HCT116 (cell line): ENCODE measurements at regions not wholly inside any gene's neighbourhood (a gene's known extent, or its start where the extent isn't known, plus 50 kb on each side); places are given as distances from the start of the nearest gene placed in this dataset.

Experiments used
- ATAC-seq: fragments of 200-7000 bp; cut with Tn5 transposase; 2 replicates; pipeline ENCODE4 v1.9.1; 2020; ENCODE audit warnings: mild to moderate bottlenecking, moderate library complexity
- BruUV-seq: library from RNA; stranded (reverse); fragments of 400-500 nt; replicated peaks from 2 replicates; lab custom pipeline; 2021; lab: Mats Ljungman, UMichigan
- CTCF ChIA-PET: fragments of 300-600 bp; sonication (Branson Sonifier 250); formaldehyde crosslinking; loops from one replicate; lab custom pipeline; 2021; ENCODE audit warnings: antibody characterized with exemption; lab: Charles Lee
- POLR2A ChIA-PET: fragments of 300-600, 350-600 bp; sonication (Branson Sonifier 250); formaldehyde crosslinking; loops from one replicate; lab custom pipeline; 2021; ENCODE audit warnings: antibody characterized with exemption; lab: Charles Lee
- RAD21 ChIA-PET, 2 experiments: fragments of 300-600 bp; sonication (Branson Sonifier 250); formaldehyde crosslinking; loops; one replicate each; lab custom pipeline; 2023; ENCODE audit warnings: low total read pairs in 2 of 2; ENCODE audit not compliant: uncharacterized antibody in 2 of 2, unreplicated experiment in 2 of 2, low non-redundant PET in 1 of 2; lab: Charles Lee
- DNase-seq: peaks from one replicate; pipeline ENCODE4 v3.0.0-alpha.2; 2010; ENCODE audit warnings: low read depth, low spot score
- H2AFZ ChIP-seq: fragments of 200-600 bp; shearing (Covaris generic), sonication (generic); 2 replicates; pipeline ENCODE4 v1.6.1; 2017; ENCODE audit warnings: low read depth, mixed run types, mixed read lengths, antibody characterized with exemption, low read length; ENCODE audit not compliant: poor library complexity, severe bottlenecking
- H3K27ac ChIP-seq: 2 replicates; pipeline ENCODE4 v1.5.1; 2012; ENCODE audit warnings: low read depth, low read length
- H3K27me3 ChIP-seq: fragments of 200-600 bp; sonication (generic); 2 replicates; pipeline ENCODE4 v1.6.1; 2016; ENCODE audit warnings: mixed run types, low read length, mixed read lengths; ENCODE audit not compliant: insufficient read depth
- H3K36me3 ChIP-seq, 2 experiments: fragments of 200-500 bp in 1 of 2; fragments of 200-600 bp in 1 of 2; sonication (Bioruptor generic) in 1 of 2; sonication (generic) in 1 of 2; 2 replicates each; pipeline versions ENCODE4 v1.5.1 to v1.6.1; 2014 to 2016; ENCODE audit warnings: low read length in 2 of 2, inconsistent platforms in 1 of 2, mixed read lengths in 1 of 2, mixed run types in 1 of 2; ENCODE audit not compliant: insufficient read depth in 2 of 2, control insufficient read depth in 1 of 2
- H3K4me1 ChIP-seq, 2 experiments: fragments of 200-600 bp in 1 of 2; sonication (generic) in 1 of 2; 2 replicates each; pipeline versions ENCODE4 v1.5.1 to v1.6.1; 2012 to 2017; ENCODE audit warnings: low read length in 2 of 2, inconsistent platforms in 1 of 2, mild to moderate bottlenecking in 1 of 2, mixed read lengths in 1 of 2, mixed run types in 1 of 2, moderate library complexity in 1 of 2; ENCODE audit not compliant: insufficient read depth in 2 of 2, control insufficient read depth in 1 of 2
- H3K4me2 ChIP-seq: fragments of 200-600 bp; sonication (generic); 2 replicates; pipeline ENCODE4 v1.6.1; 2017; ENCODE audit warnings: mixed run types, low read length, mixed read lengths
- H3K4me3 ChIP-seq, 2 experiments: fragments of 200-600 bp in 1 of 2; sonication (generic) in 1 of 2; replicated peaks in 1 of 2; 2 replicates each; pipeline ENCODE4 v1.5.1; 2011 to 2016; ENCODE audit warnings: low read length in 2 of 2, control low read depth in 1 of 2, low read depth in 1 of 2, mild to moderate bottlenecking in 1 of 2, mixed read lengths in 1 of 2, mixed run types in 1 of 2
- H3K79me2 ChIP-seq: fragments of 200-600 bp; sonication (generic); 2 replicates; pipeline ENCODE4 v1.6.1; 2017; ENCODE audit warnings: mild to moderate bottlenecking, mixed run types, low read length, moderate library complexity, mixed read lengths; ENCODE audit not compliant: insufficient read depth
- H3K9ac ChIP-seq: fragments of 200-600 bp; sonication (generic); 2 replicates; pipeline ENCODE4 v1.6.1; 2016; ENCODE audit warnings: low read length, mixed read lengths
- H3K9me2 ChIP-seq: fragments of 200-600 bp; sonication (generic), shearing (Covaris generic); 2 replicates; pipeline ENCODE4 v1.6.1; 2017; ENCODE audit warnings: mixed run types, mild to moderate bottlenecking, moderate library complexity; ENCODE audit not compliant: insufficient read depth
- H3K9me3 ChIP-seq, 2 experiments: fragments of 200-500 bp in 1 of 2; fragments of 200-600 bp in 1 of 2; sonication (Bioruptor generic) in 1 of 2; sonication (generic) in 1 of 2; 2 replicates each; pipeline ENCODE4 v1.6.1; 2014 to 2017; ENCODE audit warnings: low read length in 2 of 2, mixed read lengths in 2 of 2, inconsistent platforms in 1 of 2, low read depth in 1 of 2, mild to moderate bottlenecking in 1 of 2, mixed run types in 1 of 2, moderate library complexity in 1 of 2; ENCODE audit not compliant: control insufficient read depth in 1 of 2, insufficient read depth in 1 of 2
- H4K20me1 ChIP-seq: fragments of 200-600 bp; sonication (generic), shearing (Covaris generic); 2 replicates; pipeline ENCODE4 v1.6.1; 2017; ENCODE audit warnings: mixed run types, mild to moderate bottlenecking, moderate library complexity; ENCODE audit not compliant: insufficient read depth
- CBX3 ChIP-seq: IDR thresholded peaks from 2 replicates; pipeline ENCODE4 v1.6.1; 2012; ENCODE audit warnings: low read depth
- CEBPB ChIP-seq: IDR thresholded peaks from 2 replicates; pipeline ENCODE4 v1.6.1; 2012; ENCODE audit warnings: low read depth
- EGR1 ChIP-seq: IDR thresholded peaks from 2 replicates; pipeline ENCODE4 v1.6.1; 2012; ENCODE audit warnings: low read depth
- ELF1 ChIP-seq: IDR thresholded peaks from 2 replicates; pipeline ENCODE4 v1.6.1; 2012; ENCODE audit warnings: low read depth, borderline replicate concordance
- EZH2 ChIP-seq: fragments of 200-600 bp; sonication (generic); IDR thresholded peaks from 2 replicates; pipeline ENCODE4 v1.6.1; 2017; ENCODE audit warnings: antibody characterized with exemption, mixed run types
- EZH2phosphoT487 ChIP-seq: fragments of 200-600 bp; IDR thresholded peaks from 2 replicates; pipeline ENCODE4 v1.6.1; 2018; ENCODE audit warnings: antibody characterized with exemption, borderline replicate concordance
- FOSL1 ChIP-seq: IDR thresholded peaks from 2 replicates; pipeline ENCODE4 v1.6.1; 2012; ENCODE audit warnings: low read depth
- JUND ChIP-seq: IDR thresholded peaks from 2 replicates; pipeline ENCODE4 v1.6.1; 2012
- POLR2A ChIP-seq: IDR thresholded peaks from 2 replicates; pipeline ENCODE4 v1.7.0; 2011; ENCODE audit warnings: borderline replicate concordance; ENCODE audit not compliant: insufficient read depth, insufficient read length; ENCODE audit errors: extremely low read depth
- POLR2AphosphoS5 ChIP-seq: IDR thresholded peaks from 2 replicates; pipeline ENCODE4 v1.6.1; 2011; ENCODE audit warnings: mild to moderate bottlenecking, low read depth, low read length, moderate library complexity
- RAD21 ChIP-seq: IDR thresholded peaks from 2 replicates; pipeline ENCODE4 v1.6.1; 2012; ENCODE audit warnings: low read depth, mild to moderate bottlenecking
- SIN3A ChIP-seq: IDR thresholded peaks from 2 replicates; pipeline ENCODE4 v1.6.1; 2012; ENCODE audit warnings: low read depth
- SP1 ChIP-seq: IDR thresholded peaks from 2 replicates; pipeline ENCODE4 v1.6.1; 2012; ENCODE audit warnings: low read depth
- SRF ChIP-seq: IDR thresholded peaks from 2 replicates; pipeline ENCODE4 v1.6.1; 2012; ENCODE audit warnings: low read depth
- TCF7L2 ChIP-seq: IDR thresholded peaks from 2 replicates; pipeline ENCODE4 v1.7.0; 2011; ENCODE audit warnings: borderline replicate concordance, inconsistent platforms; ENCODE audit not compliant: insufficient read depth, insufficient read length; ENCODE audit errors: extremely low read depth
- YY1 ChIP-seq: IDR thresholded peaks from 2 replicates; pipeline ENCODE4 v1.6.1; 2011; ENCODE audit warnings: low read length, low read depth, moderate library complexity, mild to moderate bottlenecking; ENCODE audit not compliant: insufficient replicate concordance; ENCODE audit errors: extremely low read depth
- ZFX ChIP-seq: fragments of 450-650 bp; IDR thresholded peaks from 2 replicates; pipeline ENCODE4 v1.6.1; 2017
- intact Hi-C: fragments of 100-400 bp; cut with micrococcal nuclease; formaldehyde crosslinking; loops from 2 replicates; pipeline ENCODE4 v1.10.0; 2022
- TF ChIP-seq, protein P1 (sequence below): IDR thresholded peaks from 2 replicates; pipeline ENCODE4 v1.6.1; 2012; ENCODE audit warnings: low read depth

GRCh38 chr1:229047161-229047839, 223.6 kb upstream of the RAB4A start:
- H3K9ac ChIP-seq = no peak overlapping the region
- H3K4me3 ChIP-seq = no peak overlapping the region
- ATAC-seq = no peak
- TF ChIP-seq POLR2A = no peak
- no peak for TF ChIP-seq TCF7L2
- no peak for TF ChIP-seq POLR2AphosphoS5
- TF ChIP-seq, all 23 proteins: peak for 0
- Histone ChIP-seq H2AFZ (no peak overlapping the region), H3K79me2 (no peaks in the 10 kb centered on the region), H3K9me3 (no peaks in the 10 kb centered on the region), H3K36me3 (no peaks in the 10 kb centered on the region), H3K4me1 (no peaks in the 10 kb centered on the region), H3K27me3 (peaks cover 30% of the 10 kb centered on the region), H3K27ac (no peak overlapping the region), H3K9me2 (no peaks in the 10 kb centered on the region), H4K20me1 (no peaks in the 10 kb centered on the region), H3K4me2 (no peak overlapping the region)
- ChIA-PET POLR2A (no interaction called here), RAD21 (no interaction called here), CTCF (no interaction called here)
- no peak for DNase-seq
- intact Hi-C loops = no loop called here
- no TSS peak for BruUV-seq

GRCh38 chr1:229047840-229048620, 222.9 kb upstream of the RAB4A start:
- no peak overlapping the region for H3K4me3 ChIP-seq
- ATAC-seq = no peak
- ChIA-PET CTCF (no interaction called here), RAD21 (no interaction called here), POLR2A (no interaction called here)
- H3K9me2 ChIP-seq = no peaks in the 10 kb centered on the region
- no peaks in the 10 kb centered on the region for H3K4me1 ChIP-seq
- no peak overlapping the region for H3K4me2 ChIP-seq
- no peak for DNase-seq
- H3K9ac ChIP-seq = no peak overlapping the region
- peaks cover 23% of the 10 kb centered on the region for H3K27me3 ChIP-seq
- no peak overlapping the region for H3K27ac ChIP-seq
- intact Hi-C loops = no loop called here
- BruUV-seq = no TSS peak
- H4K20me1 ChIP-seq = no peaks in the 10 kb centered on the region
- no peaks in the 10 kb centered on the region for H3K36me3 ChIP-seq
- no peaks in the 10 kb centered on the region for H3K9me3 ChIP-seq
- no peak overlapping the region for H2AFZ ChIP-seq
- H3K79me2 ChIP-seq = no peaks in the 10 kb centered on the region
- TF ChIP-seq POLR2AphosphoS5 (no peak), TCF7L2 (no peak), ELF1 (no peak), SRF (no peak), YY1 (no peak), RAD21 (no peak), SIN3A (no peak), ZFX (no peak), EZH2 (no peak), EZH2phosphoT487 (no peak), SP1 (no peak), FOSL1 (no peak), POLR2A (no peak), JUND (no peak), CEBPB (no peak), CBX3 (no peak), EGR1 (no peak)
- TF ChIP-seq, protein P1, sequence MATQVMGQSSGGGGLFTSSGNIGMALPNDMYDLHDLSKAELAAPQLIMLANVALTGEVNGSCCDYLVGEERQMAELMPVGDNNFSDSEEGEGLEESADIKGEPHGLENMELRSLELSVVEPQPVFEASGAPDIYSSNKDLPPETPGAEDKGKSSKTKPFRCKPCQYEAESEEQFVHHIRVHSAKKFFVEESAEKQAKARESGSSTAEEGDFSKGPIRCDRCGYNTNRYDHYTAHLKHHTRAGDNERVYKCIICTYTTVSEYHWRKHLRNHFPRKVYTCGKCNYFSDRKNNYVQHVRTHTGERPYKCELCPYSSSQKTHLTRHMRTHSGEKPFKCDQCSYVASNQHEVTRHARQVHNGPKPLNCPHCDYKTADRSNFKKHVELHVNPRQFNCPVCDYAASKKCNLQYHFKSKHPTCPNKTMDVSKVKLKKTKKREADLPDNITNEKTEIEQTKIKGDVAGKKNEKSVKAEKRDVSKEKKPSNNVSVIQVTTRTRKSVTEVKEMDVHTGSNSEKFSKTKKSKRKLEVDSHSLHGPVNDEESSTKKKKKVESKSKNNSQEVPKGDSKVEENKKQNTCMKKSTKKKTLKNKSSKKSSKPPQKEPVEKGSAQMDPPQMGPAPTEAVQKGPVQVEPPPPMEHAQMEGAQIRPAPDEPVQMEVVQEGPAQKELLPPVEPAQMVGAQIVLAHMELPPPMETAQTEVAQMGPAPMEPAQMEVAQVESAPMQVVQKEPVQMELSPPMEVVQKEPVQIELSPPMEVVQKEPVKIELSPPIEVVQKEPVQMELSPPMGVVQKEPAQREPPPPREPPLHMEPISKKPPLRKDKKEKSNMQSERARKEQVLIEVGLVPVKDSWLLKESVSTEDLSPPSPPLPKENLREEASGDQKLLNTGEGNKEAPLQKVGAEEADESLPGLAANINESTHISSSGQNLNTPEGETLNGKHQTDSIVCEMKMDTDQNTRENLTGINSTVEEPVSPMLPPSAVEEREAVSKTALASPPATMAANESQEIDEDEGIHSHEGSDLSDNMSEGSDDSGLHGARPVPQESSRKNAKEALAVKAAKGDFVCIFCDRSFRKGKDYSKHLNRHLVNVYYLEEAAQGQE = no peak
